DND-41 (cell line): ENCODE measurements at regions not wholly inside any gene's neighbourhood (a gene's known extent, or its start where the extent isn't known, plus 50 kb on each side); places are given as distances from the start of the nearest gene placed in this dataset.
"Not testable (repeated sequence)": the region's sequence is repeated elsewhere in the genome, so short reads cannot be mapped to it uniquely, and the experiment has no call there.

Source experiments
- ATAC-seq: fragments of 200-7000 bp; cut with Tn5 transposase; 3 replicates; pipeline ENCODE4 v1.9.1; 2021; ENCODE audit warnings: low read depth; ENCODE audit not compliant: insufficient read depth
- DNase-seq: peaks from one replicate; pipeline ENCODE4 v3.0.0-alpha.2; 2020
- H2AFZ ChIP-seq: 2 replicates; pipeline ENCODE4 v1.6.0; 2012; ENCODE audit warnings: low read depth, low read length
- H3K27ac ChIP-seq: 2 replicates; pipeline ENCODE4 v1.5.1; 2012; ENCODE audit warnings: low read length, inconsistent platforms
- H3K27me3 ChIP-seq: fragments of 200-600 bp; sonication (generic); 2 replicates; pipeline ENCODE4 v1.6.0; 2012; ENCODE audit warnings: low read length, mild to moderate bottlenecking, inconsistent platforms; ENCODE audit not compliant: insufficient read depth, poor library complexity
- H3K36me3 ChIP-seq: 2 replicates; pipeline ENCODE4 v1.5.1; 2012; ENCODE audit warnings: low read length, inconsistent platforms; ENCODE audit not compliant: insufficient read depth
- H3K4me1 ChIP-seq: 2 replicates; pipeline ENCODE4 v1.5.1; 2012; ENCODE audit warnings: mild to moderate bottlenecking, low read length; ENCODE audit not compliant: insufficient read depth
- H3K4me2 ChIP-seq: 2 replicates; pipeline ENCODE4 v1.6.0; 2012; ENCODE audit warnings: mild to moderate bottlenecking, moderate library complexity, low read length, inconsistent platforms; ENCODE audit not compliant: insufficient read depth
- H3K4me3 ChIP-seq, 2 experiments: fragments of 200-600 bp in 1 of 2; shearing (Covaris generic) in 1 of 2; 2 replicates each; pipeline ENCODE4 v1.5.1; 2012 to 2016; ENCODE audit warnings: inconsistent platforms in 2 of 2, low read length in 2 of 2, mild to moderate bottlenecking in 2 of 2, low read depth in 1 of 2, moderate library complexity in 1 of 2
- H3K79me2 ChIP-seq: 2 replicates; pipeline ENCODE4 v1.6.0; 2012; ENCODE audit warnings: low read length, inconsistent platforms; ENCODE audit not compliant: insufficient read depth
- H3K9ac ChIP-seq: 2 replicates; pipeline ENCODE4 v1.6.0; 2012; ENCODE audit warnings: low read depth, mild to moderate bottlenecking, inconsistent platforms, low read length, moderate library complexity
- H3K9me3 ChIP-seq: 2 replicates; pipeline ENCODE4 v1.5.1; 2012; ENCODE audit warnings: low read length, moderate library complexity, mild to moderate bottlenecking, inconsistent platforms; ENCODE audit not compliant: insufficient read depth, severe bottlenecking
- H4K20me1 ChIP-seq: 2 replicates; pipeline ENCODE4 v1.6.0; 2012; ENCODE audit warnings: low read length; ENCODE audit not compliant: insufficient read depth
- EZH2 ChIP-seq: IDR thresholded peaks from 3 replicates; pipeline ENCODE4 v1.6.1; 2012; ENCODE audit warnings: borderline replicate concordance, low read depth, mild to moderate bottlenecking, moderate library complexity, low read length, inconsistent platforms; ENCODE audit not compliant: severe bottlenecking
- TF ChIP-seq, protein P1 (sequence below): IDR thresholded peaks from 2 replicates; pipeline ENCODE4 v1.5.1; 2012; ENCODE audit warnings: borderline replicate concordance, low read length, moderate library complexity, mild to moderate bottlenecking; ENCODE audit not compliant: poor library complexity, severe bottlenecking; ENCODE audit errors: extremely low read depth

DNA sequence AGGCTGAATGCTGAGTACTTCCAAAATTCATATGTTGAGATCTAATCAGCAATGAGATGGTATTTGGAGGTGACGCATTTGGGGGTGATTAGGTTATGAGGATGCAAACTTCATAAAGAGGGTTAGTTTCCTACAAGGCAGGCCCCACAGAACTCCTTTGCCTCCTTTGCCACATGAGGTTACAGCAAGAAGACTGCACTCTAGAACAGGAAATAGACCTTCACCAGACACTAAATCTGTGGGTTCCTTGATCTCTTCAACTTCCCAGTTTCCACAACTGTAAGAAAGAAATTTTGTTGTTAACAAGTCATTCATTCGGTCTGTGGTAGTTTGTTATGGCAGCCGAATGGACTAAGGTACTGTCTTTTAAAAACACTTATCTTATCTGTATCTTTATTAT is 681.9 kb upstream of the HS3ST1 start:
- Histone ChIP-seq H3K4me3 (no peak overlapping the region), H3K27ac (no peak overlapping the region), H3K36me3 (no peaks in the 10 kb centered on the region), H3K4me2 (no peak overlapping the region), H2AFZ (no peak overlapping the region), H3K27me3 (no peaks in the 10 kb centered on the region), H3K79me2 (no peaks in the 10 kb centered on the region), H3K9ac (no peak overlapping the region), H3K9me3 (peaks cover 6% of the 10 kb centered on the region), H3K4me1 (no peaks in the 10 kb centered on the region), H4K20me1 (no peaks in the 10 kb centered on the region)
- no peak for TF ChIP-seq EZH2
- TF ChIP-seq, protein P1, sequence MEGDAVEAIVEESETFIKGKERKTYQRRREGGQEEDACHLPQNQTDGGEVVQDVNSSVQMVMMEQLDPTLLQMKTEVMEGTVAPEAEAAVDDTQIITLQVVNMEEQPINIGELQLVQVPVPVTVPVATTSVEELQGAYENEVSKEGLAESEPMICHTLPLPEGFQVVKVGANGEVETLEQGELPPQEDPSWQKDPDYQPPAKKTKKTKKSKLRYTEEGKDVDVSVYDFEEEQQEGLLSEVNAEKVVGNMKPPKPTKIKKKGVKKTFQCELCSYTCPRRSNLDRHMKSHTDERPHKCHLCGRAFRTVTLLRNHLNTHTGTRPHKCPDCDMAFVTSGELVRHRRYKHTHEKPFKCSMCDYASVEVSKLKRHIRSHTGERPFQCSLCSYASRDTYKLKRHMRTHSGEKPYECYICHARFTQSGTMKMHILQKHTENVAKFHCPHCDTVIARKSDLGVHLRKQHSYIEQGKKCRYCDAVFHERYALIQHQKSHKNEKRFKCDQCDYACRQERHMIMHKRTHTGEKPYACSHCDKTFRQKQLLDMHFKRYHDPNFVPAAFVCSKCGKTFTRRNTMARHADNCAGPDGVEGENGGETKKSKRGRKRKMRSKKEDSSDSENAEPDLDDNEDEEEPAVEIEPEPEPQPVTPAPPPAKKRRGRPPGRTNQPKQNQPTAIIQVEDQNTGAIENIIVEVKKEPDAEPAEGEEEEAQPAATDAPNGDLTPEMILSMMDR, result no peak
- DNase-seq (no peak), ATAC-seq (no peak)

DNA sequence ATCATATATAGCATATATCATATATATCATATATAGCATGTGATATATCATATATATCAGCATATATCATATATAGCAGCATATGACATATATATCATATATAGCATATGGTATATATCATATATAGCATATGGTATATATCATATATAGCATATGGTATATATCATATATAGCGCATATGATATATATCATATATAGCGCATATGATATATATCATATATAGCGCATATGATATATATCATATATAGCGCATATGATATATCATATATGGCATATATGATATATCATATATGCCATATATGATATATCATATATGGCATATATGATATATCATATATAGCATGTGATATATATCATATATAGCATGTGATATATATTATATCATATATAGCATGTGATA is 680.4 kb upstream of the HS3ST1 start:
- H3K79me2 ChIP-seq, H3K4me3 ChIP-seq, H3K27me3 ChIP-seq, H3K9me3 ChIP-seq, H4K20me1 ChIP-seq, DNase-seq, H3K36me3 ChIP-seq, H3K9ac ChIP-seq, ATAC-seq, H2AFZ ChIP-seq, H3K4me2 ChIP-seq, H3K27ac ChIP-seq, H3K4me1 ChIP-seq: not testable (repeated sequence)

DNA sequence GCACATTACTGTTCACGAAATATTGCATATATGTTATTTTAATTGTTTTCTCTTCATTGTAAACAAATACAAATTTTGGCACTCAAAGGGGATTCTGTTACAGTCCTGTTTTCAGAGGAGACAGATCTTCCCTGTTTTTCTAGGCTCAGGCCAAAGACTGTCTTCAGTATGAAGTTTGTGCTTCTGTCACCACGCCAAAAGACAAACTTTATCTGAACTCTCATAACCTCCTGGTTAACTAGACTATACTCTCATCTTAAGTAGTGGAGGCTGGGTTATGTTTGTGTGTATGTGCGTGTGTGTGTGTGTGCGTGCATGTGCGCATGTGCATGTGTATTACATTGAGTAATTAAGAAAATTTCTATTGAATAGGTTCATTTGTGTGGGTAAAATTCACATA is 676.8 kb upstream of the HS3ST1 start:
- Histone ChIP-seq H3K4me3 (no peak overlapping the region), H2AFZ (no peak overlapping the region), H3K27ac (no peak overlapping the region), H3K9ac (no peak overlapping the region), H3K9me3 (no peaks in the 10 kb centered on the region), H4K20me1 (no peaks in the 10 kb centered on the region), H3K4me2 (no peak overlapping the region), H3K27me3 (no peaks in the 10 kb centered on the region), H3K4me1 (no peaks in the 10 kb centered on the region), H3K36me3 (no peaks in the 10 kb centered on the region), H3K79me2 (no peaks in the 10 kb centered on the region)
- no peak for TF ChIP-seq EZH2
- DNase-seq (no peak), ATAC-seq (no peak)

DNA sequence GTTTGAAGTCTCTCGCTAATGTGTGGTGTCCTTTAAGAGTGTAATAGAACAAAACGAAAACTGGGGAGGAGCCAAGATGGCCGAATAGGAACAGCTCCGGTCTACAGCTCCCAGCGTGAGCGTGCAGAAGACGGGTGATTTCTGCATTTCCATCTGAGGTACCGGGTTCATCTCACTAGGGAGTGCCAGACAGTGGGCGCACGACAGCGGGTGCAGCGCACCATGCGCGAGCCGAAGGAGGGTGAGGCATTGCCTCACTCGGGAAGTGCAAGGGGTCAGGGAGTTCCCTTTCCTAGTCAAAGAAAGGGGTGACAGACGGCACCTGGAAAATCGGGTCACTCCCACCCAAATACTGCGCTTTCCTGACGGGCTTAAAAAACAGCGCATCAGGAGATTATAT is 661.2 kb upstream of the HS3ST1 start:
- not testable (repeated sequence) for H3K9ac ChIP-seq, H3K36me3 ChIP-seq, H3K4me1 ChIP-seq, H3K27me3 ChIP-seq, H3K9me3 ChIP-seq, H3K27ac ChIP-seq, H3K4me3 ChIP-seq, ATAC-seq, DNase-seq, H4K20me1 ChIP-seq, H3K4me2 ChIP-seq, H2AFZ ChIP-seq, H3K79me2 ChIP-seq

DNA sequence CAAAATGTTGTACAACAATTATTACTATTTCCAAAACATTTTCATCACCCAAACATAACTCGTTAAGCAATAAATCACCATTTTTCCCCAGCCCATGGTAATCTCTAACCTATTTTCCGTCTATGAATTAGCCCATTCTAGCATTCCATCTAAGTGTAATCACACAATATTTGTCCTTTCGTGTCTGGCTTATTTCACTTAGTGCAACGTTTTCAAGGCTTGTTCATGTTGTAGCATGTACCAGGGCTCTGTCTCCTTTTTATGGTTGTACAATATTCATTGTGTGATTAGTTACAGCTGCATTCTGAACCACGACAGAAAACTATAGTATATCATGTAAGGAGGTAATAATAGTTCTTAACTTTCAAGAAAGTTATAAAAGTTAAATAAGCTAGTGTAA is 656.0 kb upstream of the HS3ST1 start:
- Histone ChIP-seq H3K9me3 (no peaks in the 10 kb centered on the region), H3K27ac (no peak overlapping the region), H3K36me3 (no peaks in the 10 kb centered on the region), H3K4me2 (no peak overlapping the region), H3K4me3 (no peak overlapping the region), H2AFZ (no peak overlapping the region), H3K9ac (no peak overlapping the region), H3K4me1 (no peaks in the 10 kb centered on the region), H3K27me3 (no peaks in the 10 kb centered on the region), H3K79me2 (no peaks in the 10 kb centered on the region), H4K20me1 (no peaks in the 10 kb centered on the region)
- DNase-seq (no peak), ATAC-seq (no peak)
- no peak for TF ChIP-seq EZH2
- TF ChIP-seq, protein P1, result no peak
